WERI-Rb-1 (cell line): ENCODE measurements at regions not wholly inside any gene's neighbourhood (a gene's known extent, or its start where the extent isn't known, plus 50 kb on each side); places are given as distances from the start of the nearest gene placed in this dataset.

Experiments
- DNase-seq: peaks from one replicate; pipeline ENCODE4 v3.0.0-alpha.2; 2020
- H3K27ac ChIP-seq: fragments of 250-450 bp; sonication (Bioruptor Pico); 2 replicates; pipeline ENCODE4 v1.5.1; 2020; ENCODE audit warnings: mild to moderate bottlenecking, moderate library complexity
- H3K27me3 ChIP-seq: fragments of 250-450 bp; sonication (Bioruptor Pico); 2 replicates; pipeline ENCODE4 v1.5.1; 2021; ENCODE audit warnings: mild to moderate bottlenecking, low read depth, moderate library complexity; ENCODE audit not compliant: insufficient read depth, severe bottlenecking
- H3K36me3 ChIP-seq: fragments of 250-450 bp; sonication (Bioruptor Pico); 2 replicates; pipeline ENCODE4 v1.5.1; 2020; ENCODE audit warnings: mild to moderate bottlenecking, moderate library complexity
- H3K4me3 ChIP-seq: 2 replicates; pipeline ENCODE4 v1.5.1; 2011; ENCODE audit warnings: low read depth, mild to moderate bottlenecking, control low read depth, low read length
- H3K9me3 ChIP-seq: fragments of 250-450 bp; sonication (Bioruptor Pico); 2 replicates; pipeline ENCODE4 v1.5.1; 2021; ENCODE audit warnings: mild to moderate bottlenecking, moderate library complexity; ENCODE audit not compliant: severe bottlenecking
- CTCF ChIP-seq: IDR thresholded peaks from 2 replicates; pipeline ENCODE4 v1.5.1; 2011; ENCODE audit warnings: low read depth, mild to moderate bottlenecking, control low read depth, inconsistent platforms, low read length

DNA sequence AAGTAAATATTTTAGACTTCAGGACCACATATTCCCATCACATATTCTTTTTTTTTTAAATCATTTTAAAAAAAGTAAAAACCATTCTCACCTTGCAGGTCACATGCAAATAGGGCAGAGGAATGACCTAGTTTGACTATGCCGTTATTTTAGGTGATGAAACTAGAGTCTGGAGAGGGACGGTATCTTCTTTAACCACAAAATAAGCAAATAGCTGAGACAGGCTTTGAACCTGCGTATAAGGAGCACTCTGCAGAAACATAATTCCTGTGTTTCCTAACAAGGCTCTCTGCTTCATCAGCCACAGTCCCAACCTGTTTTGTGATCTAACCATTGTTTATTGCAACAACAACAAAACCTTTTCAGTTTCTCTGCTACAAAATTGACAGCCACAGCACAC is 121.5 kb downstream of the PCTP start:
- Histone ChIP-seq H3K4me3 (no peak overlapping the region), H3K27ac (no peak overlapping the region)

GRCh38 chr17:55873017-55873758 is 122.3 kb downstream of the PCTP start:
- Histone ChIP-seq H3K9me3 (no peaks in the 10 kb centered on the region), H3K36me3 (no peaks in the 10 kb centered on the region), H3K4me3 (no peak overlapping the region), H3K27ac (no peak overlapping the region), H3K27me3 (peaks cover 8% of the 10 kb centered on the region)
- no peak for DNase-seq
- TF ChIP-seq CTCF, result no peak

More for the DNA sequence above, 121.5 kb downstream of the PCTP start:
- TF ChIP-seq CTCF, result no peak
- Histone ChIP-seq H3K36me3 (no peaks in the 10 kb centered on the region), H3K27me3 (peaks cover 8% of the 10 kb centered on the region), H3K9me3 (no peaks in the 10 kb centered on the region)
- DNase-seq, result no peak

- DNase-seq, result no peak
- Histone ChIP-seq H3K4me3 (no peak overlapping the region), H3K36me3 (no peaks in the 10 kb centered on the region), H3K9me3 (no peaks in the 10 kb centered on the region), H3K27me3 (peaks cover 9% of the 10 kb centered on the region), H3K27ac (no peak overlapping the region)
- peak; percentile 41; the same call in 1 of the 2 replicates for TF ChIP-seq CTCF
Observed at GRCh38 chr17:55883149-55883548, 132.3 kb downstream of the PCTP start.

DNA sequence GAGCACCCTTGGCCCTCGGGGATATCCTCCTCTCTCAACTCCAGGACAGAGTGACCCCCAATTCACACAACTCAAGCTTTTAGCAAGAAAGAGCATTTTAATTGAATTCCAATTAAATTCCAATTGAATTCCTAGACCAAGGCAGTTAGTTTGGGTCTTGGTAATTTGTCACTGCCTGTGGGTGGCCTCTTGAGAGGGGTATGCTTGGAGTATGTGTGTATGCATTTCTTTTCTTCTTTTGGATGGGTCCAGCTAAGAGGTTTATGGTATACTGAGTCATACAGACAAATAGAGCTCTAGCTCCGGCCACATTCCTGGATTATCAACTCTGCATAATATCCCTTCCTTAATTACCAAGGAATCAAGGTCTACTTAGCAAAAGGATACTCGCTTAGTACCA is 136.7 kb downstream of the PCTP start:
- Histone ChIP-seq H3K36me3 (no peaks in the 10 kb centered on the region), H3K4me3 (no peak overlapping the region), H3K27me3 (peaks cover 23% of the 10 kb centered on the region), H3K27ac (no peak overlapping the region), H3K9me3 (no peaks in the 10 kb centered on the region)
- TF ChIP-seq CTCF, result no peak
- DNase-seq, result no peak

GRCh38 chr17:55889271-55889670 is 138.4 kb downstream of the PCTP start:
- Histone ChIP-seq H3K36me3 (no peaks in the 10 kb centered on the region), H3K27me3 (peaks cover 23% of the 10 kb centered on the region), H3K9me3 (no peaks in the 10 kb centered on the region), H3K4me3 (no peak overlapping the region), H3K27ac (no peak overlapping the region)
- TF ChIP-seq CTCF, result no peak
- DNase-seq, result no peak

DNA sequence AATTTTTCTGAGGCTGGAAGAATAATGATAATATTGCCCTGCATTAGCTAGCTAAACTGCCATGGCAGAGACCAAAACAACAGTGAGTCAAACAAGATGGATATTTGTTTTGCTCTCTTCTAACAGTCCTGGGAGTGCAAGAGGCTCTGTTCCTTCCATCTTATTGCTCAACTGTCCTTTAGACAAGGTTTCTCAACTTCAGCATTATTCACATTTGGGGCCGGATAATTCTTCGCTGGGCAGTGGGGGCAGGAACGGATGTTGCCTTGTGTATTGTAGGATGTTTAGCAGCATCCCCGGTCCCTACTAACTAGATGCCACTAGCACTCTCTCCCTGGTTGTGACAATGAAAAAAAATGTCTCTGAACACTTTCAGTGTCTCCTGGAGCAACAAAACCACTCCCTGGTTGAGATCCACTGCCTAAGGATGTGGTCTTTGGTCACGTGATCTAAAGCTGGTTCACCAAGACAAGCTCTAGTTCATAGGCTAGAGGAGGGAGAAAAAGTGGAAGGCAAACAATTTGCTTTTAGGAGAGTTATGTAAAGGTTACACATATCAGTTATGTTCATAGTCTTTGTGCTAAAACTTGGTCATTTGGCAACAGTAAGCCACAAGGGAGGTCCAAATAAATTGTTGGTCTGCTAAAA is 144.4 kb downstream of the PCTP start:
- H3K27ac ChIP-seq, result no peak overlapping the region
- no peak for DNase-seq
- H3K9me3 ChIP-seq, result peaks cover 2% of the 10 kb centered on the region
- no peak overlapping the region for H3K4me3 ChIP-seq
- peaks cover 31% of the 10 kb centered on the region for H3K27me3 ChIP-seq
- no peak for TF ChIP-seq CTCF
- no peaks in the 10 kb centered on the region for H3K36me3 ChIP-seq
